Upper lobe of left lung (tissue), 6 donors: ENCODE measurements at regions not wholly inside any gene's neighbourhood (a gene's known extent, or its start where the extent isn't known, plus 50 kb on each side); places are given as distances from the start of the nearest gene placed in this dataset.

Experiments used
- ATAC-seq, 2 donors: fragments of 200-7000 bp; cut with Tn5 transposase; one replicate each; pipeline ENCODE4 v1.9.1; 2022; ENCODE audit warnings: mild to moderate bottlenecking in 2 of 2, moderate library complexity in 2 of 2; ENCODE audit not compliant: low FRiP score in 2 of 2
- DNase-seq, 2 donors: peaks; one replicate each; pipeline ENCODE4 v3.0.0-alpha.2; 2019 to 2020
- H3K27ac ChIP-seq, 4 donors: fragments of 200-600 bp; sonication (generic); one replicate each; pipeline ENCODE4 v1.5.1; 2016 to 2019
- H3K27me3 ChIP-seq, 4 donors: fragments of 200-600 bp; sonication (generic); one replicate each; pipeline ENCODE4 v1.5.1; 2017 to 2019
- H3K36me3 ChIP-seq, 4 donors: fragments of 200-600 bp; sonication (generic); one replicate each; pipeline ENCODE4 v1.5.1; 2016 to 2019
- H3K4me1 ChIP-seq, 4 donors: fragments of 200-600 bp; sonication (generic); one replicate each; pipeline ENCODE4 v1.5.1; 2018 to 2019
- H3K4me3 ChIP-seq, 4 donors: fragments of 200-600 bp; sonication (generic); one replicate each; pipeline ENCODE4 v1.5.1; 2017 to 2019; ENCODE audit warnings: mild to moderate bottlenecking in 2 of 4, moderate library complexity in 1 of 4
- H3K9me3 ChIP-seq, 4 donors: fragments of 200-600 bp; sonication (generic); one replicate each; pipeline ENCODE4 v1.5.1; 2018 to 2019
- EP300 ChIP-seq, 4 donors: sonication (generic); formaldehyde crosslinking; IDR thresholded peaks; one replicate each; pipeline ENCODE4 v1.5.1; 2017; ENCODE audit warnings: antibody characterized with exemption in 4 of 4, control low read depth in 2 of 4
- POLR2A ChIP-seq, 4 donors: fragments of 450-650 bp; IDR thresholded peaks; one replicate each; pipeline ENCODE4 v1.5.1; 2016 to 2017; ENCODE audit warnings: antibody characterized with exemption in 4 of 4, mild to moderate bottlenecking in 2 of 4
- POLR2AphosphoS5 ChIP-seq, 2 donors: sonication (generic); formaldehyde crosslinking; IDR thresholded peaks; one replicate each; pipeline ENCODE4 v1.5.1; 2017; ENCODE audit warnings: antibody characterized with exemption in 2 of 2
- WGBS, 2 donors: methylation state at CpG; one replicate each; pipeline ENCODE4 v1.1.5; 2017 to 2018; 5-methylcytosine and 5-hydroxymethylcytosine counted together
- TF ChIP-seq, protein P1 (sequence below), 6 experiments: fragments of 450-650 bp in 4 of 6; fragments of 200-600 bp in 2 of 6; sonication (generic) in 2 of 6; IDR thresholded peaks; one replicate each; pipeline ENCODE4 v1.5.1; 2016 to 2019; ENCODE audit warnings: antibody characterized with exemption in 6 of 6
- donor health status: DM: no; HTN: no; CAD: no; lungs with moderate emphysema.
- donor health status: DM: no; HTN: yes; CAD: no; lungs with severe emphysema.

DNA sequence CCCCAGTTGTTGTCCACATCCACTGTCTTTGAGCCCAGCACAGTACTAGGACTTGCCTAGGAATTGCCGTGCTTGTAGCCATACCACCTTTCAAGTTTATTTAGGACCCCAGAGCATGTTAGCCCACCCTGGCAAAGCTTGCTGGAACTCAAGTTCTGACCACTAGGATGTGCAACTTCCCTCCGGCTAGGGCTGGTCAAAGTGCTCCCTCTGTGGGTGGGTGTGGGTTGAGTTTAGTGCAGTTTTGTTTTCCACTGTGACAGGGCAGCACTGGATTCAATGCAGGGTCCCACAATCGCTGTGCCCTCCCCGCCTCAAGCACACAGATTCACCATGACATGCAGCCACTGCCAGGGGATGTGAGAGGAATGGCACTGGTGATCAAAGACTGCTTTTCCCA is 96.0 kb downstream of the RASGEF1B start:
- TF ChIP-seq EP300 (IDR thresholded peaks at IDR 0.05) (no peak), POLR2AphosphoS5 (IDR thresholded peaks at IDR 0.05) (no peak), POLR2A (IDR thresholded peaks at IDR 0.05) (no peak)
- TF ChIP-seq, protein P1, sequence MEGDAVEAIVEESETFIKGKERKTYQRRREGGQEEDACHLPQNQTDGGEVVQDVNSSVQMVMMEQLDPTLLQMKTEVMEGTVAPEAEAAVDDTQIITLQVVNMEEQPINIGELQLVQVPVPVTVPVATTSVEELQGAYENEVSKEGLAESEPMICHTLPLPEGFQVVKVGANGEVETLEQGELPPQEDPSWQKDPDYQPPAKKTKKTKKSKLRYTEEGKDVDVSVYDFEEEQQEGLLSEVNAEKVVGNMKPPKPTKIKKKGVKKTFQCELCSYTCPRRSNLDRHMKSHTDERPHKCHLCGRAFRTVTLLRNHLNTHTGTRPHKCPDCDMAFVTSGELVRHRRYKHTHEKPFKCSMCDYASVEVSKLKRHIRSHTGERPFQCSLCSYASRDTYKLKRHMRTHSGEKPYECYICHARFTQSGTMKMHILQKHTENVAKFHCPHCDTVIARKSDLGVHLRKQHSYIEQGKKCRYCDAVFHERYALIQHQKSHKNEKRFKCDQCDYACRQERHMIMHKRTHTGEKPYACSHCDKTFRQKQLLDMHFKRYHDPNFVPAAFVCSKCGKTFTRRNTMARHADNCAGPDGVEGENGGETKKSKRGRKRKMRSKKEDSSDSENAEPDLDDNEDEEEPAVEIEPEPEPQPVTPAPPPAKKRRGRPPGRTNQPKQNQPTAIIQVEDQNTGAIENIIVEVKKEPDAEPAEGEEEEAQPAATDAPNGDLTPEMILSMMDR (IDR thresholded peaks at IDR 0.05) = no peak
- WGBS, 2 donors = 84 to 87% methylated on average over 4 of the region's 4 CpGs
- Histone ChIP-seq H3K4me1 (no peaks in the 10 kb centered on the region), H3K36me3 (no peaks in the 10 kb centered on the region), H3K4me3 (no peak overlapping the region), H3K27ac (no peak overlapping the region), H3K27me3 (no peaks in the 10 kb centered on the region), H3K9me3 (no peaks in the 10 kb centered on the region)
- no peak for DNase-seq
- no peak for ATAC-seq

DNA sequence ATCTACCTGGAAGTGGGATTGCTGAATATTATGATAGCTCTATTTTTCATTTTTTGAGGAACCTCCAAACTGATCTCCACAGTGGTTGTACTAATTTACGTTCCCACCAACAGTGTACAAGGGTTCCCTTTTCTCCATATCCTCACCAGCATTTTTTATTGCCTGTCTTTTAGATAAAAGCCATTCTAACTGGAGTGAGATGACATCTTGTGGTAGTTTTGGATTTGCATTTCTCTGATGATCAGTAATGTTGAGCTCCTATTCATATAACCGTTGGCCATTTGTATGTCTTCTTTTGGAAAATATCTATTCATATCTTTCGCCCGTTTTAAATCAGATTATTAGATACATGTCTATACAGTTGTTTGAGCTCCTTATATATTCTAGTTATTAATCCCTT is 101.8 kb downstream of the RASGEF1B start:
- 79 to 89% methylated on average over 4 of the region's 4 CpGs for WGBS, 2 donors
- Histone ChIP-seq H3K4me3 (no peak overlapping the region), H3K9me3 (no peaks in the 10 kb centered on the region), H3K27me3 (no peaks in the 10 kb centered on the region), H3K36me3 (no peaks in the 10 kb centered on the region), H3K4me1 (no peaks in the 10 kb centered on the region), H3K27ac (no peak overlapping the region)
- TF ChIP-seq POLR2A (IDR thresholded peaks at IDR 0.05) (no peak), POLR2AphosphoS5 (IDR thresholded peaks at IDR 0.05) (no peak), EP300 (IDR thresholded peaks at IDR 0.05) (no peak)
- TF ChIP-seq, protein P1 (IDR thresholded peaks at IDR 0.05) = no peak
- ATAC-seq (no peak), DNase-seq (no peak)

DNA sequence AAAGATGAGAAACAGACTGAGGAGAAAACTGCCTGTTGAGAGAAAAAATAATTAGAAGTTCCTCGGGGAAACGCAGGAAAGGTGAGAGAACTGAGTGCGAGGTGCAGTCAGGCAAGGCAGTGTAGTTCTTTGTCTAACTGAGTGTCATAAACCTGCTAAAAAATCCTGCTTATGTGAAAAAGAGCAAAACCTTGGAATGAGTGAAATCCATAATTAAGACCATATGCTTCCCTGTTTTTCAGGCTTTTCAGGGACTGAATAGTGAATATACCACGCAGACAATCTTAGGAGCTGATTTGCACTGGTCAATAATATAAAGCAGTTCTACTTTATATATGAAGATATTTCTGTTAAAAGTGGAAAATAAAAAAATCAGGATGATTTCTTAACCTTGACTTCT is 104.9 kb downstream of the RASGEF1B start:
- 88 to 91% methylated on average over 4 of the region's 4 CpGs for whole genome bisulfite sequencing, 2 donors
- H3K4me3 ChIP-seq = no peak overlapping the region
- no peak for DNase-seq
- TF ChIP-seq, protein P1 (IDR thresholded peaks at IDR 0.05) = no peak
- TF ChIP-seq POLR2AphosphoS5 (IDR thresholded peaks at IDR 0.05) (no peak), POLR2A (IDR thresholded peaks at IDR 0.05) (no peak), EP300 (IDR thresholded peaks at IDR 0.05) (no peak)
- ATAC-seq = no peak
- no peaks in the 10 kb centered on the region for H3K4me1 ChIP-seq
- no peaks in the 10 kb centered on the region for H3K27me3 ChIP-seq
- H3K27ac ChIP-seq = no peak overlapping the region
- no peaks in the 10 kb centered on the region for H3K36me3 ChIP-seq
- no peaks in the 10 kb centered on the region for H3K9me3 ChIP-seq

- no peaks in the 10 kb centered on the region for H3K36me3 ChIP-seq
These were observed 111.0 kb downstream of the RASGEF1B start for GRCh38 chr4:81360737-81361136.

DNA sequence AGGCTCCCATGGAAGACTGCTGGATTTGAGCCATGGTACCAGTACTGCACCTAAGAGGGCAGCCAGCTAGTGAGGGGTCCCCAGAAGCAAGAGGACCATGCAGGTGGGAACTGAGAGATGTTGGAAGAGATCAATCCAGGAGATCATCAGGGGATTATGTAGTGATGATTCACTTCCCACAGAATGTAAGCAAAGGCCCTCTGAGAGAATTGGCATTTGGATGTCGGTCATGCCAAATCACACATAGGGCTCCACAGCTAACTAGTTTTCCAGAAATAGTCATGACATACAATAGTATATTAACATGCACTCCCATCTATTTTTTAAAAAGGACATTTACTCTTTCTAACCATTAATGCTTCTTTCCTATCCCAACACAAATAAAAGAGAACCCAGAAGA is 112.5 kb downstream of the RASGEF1B start:
- ATAC-seq = no peak
- Histone ChIP-seq H3K4me3 (no peak overlapping the region), H3K36me3 (no peaks in the 10 kb centered on the region), H3K27me3 (no peaks in the 10 kb centered on the region), H3K27ac (no peak overlapping the region), H3K9me3 (no peaks in the 10 kb centered on the region), H3K4me1 (no peaks in the 10 kb centered on the region)
- no peak for DNase-seq
- TF ChIP-seq, protein P1 (IDR thresholded peaks at IDR 0.05) = no peak
- TF ChIP-seq POLR2AphosphoS5 (IDR thresholded peaks at IDR 0.05) (no peak), EP300 (IDR thresholded peaks at IDR 0.05) (no peak), POLR2A (IDR thresholded peaks at IDR 0.05) (no peak)
- 100% methylated on average over 1 of the region's 1 CpG for WGBS, 2 donors

More at GRCh38 chr4:81360737-81361136, 111.0 kb downstream of the RASGEF1B start:
- Histone ChIP-seq H3K4me1 (no peaks in the 10 kb centered on the region), H3K9me3 (no peaks in the 10 kb centered on the region), H3K27ac (no peak overlapping the region), H3K27me3 (no peaks in the 10 kb centered on the region), H3K4me3 (no peak overlapping the region)
- TF ChIP-seq, protein P1 (IDR thresholded peaks at IDR 0.05) = no peak
- TF ChIP-seq EP300 (IDR thresholded peaks at IDR 0.05) (no peak), POLR2AphosphoS5 (IDR thresholded peaks at IDR 0.05) (no peak), POLR2A (IDR thresholded peaks at IDR 0.05) (no peak)
- no peak for ATAC-seq
- DNase-seq = no peak
- 74 to 80% methylated on average over 3 of the region's 3 CpGs for WGBS, 2 donors
